GM06990 (cell line): ENCODE measurements at regions not wholly inside any gene's neighbourhood (a gene's known extent, or its start where the extent isn't known, plus 50 kb on each side); places are given as distances from the start of the nearest gene placed in this dataset.

Experiments used
- DNase-seq: peaks from one replicate; pipeline ENCODE4 v3.0.0-alpha.2; 2011; ENCODE audit not compliant: insufficient read length; ENCODE audit errors: extremely low read depth
- H3K27me3 ChIP-seq: replicated peaks from 2 replicates; pipeline ENCODE4 v1.6.0; 2011; ENCODE audit warnings: low read length; ENCODE audit not compliant: control insufficient read depth, insufficient read depth
- H3K36me3 ChIP-seq: 2 replicates; pipeline ENCODE4 v1.5.1; 2011; ENCODE audit warnings: low read length; ENCODE audit not compliant: control insufficient read depth, insufficient read depth
- H3K4me3 ChIP-seq: replicated peaks from 2 replicates; pipeline ENCODE4 v1.5.1; 2011; ENCODE audit warnings: low read depth, mild to moderate bottlenecking, control low read depth, low read length
- TF ChIP-seq, protein P1 (sequence below): IDR thresholded peaks from 2 replicates; pipeline ENCODE4 v1.5.1; 2011; ENCODE audit warnings: low read length, control low read depth, mild to moderate bottlenecking, inconsistent platforms; ENCODE audit not compliant: insufficient read depth, poor library complexity, severe bottlenecking

DNA sequence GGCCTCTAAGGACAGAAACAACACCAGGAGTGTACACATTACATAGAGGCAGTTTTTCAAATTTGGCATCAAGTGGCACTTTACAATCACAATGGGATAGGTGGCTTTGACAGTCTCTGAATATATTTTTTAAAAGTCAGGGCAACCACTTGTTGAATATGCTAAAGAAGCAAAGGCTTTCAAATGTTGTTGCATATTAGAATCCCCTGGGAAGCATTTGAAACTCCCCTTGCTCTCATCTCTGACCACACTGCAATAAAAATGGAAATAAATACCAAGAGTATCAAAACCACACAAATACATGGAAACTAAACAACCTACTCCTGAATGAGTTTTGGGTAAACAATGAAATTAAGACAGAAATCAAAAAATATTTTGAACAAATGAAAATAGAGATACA, 106.5 kb upstream of the RAB11FIP2 start:
- no peak for DNase-seq
- no peaks in the 10 kb centered on the region for H3K27me3 ChIP-seq
- no peaks in the 10 kb centered on the region for H3K36me3 ChIP-seq
- TF ChIP-seq, protein P1, sequence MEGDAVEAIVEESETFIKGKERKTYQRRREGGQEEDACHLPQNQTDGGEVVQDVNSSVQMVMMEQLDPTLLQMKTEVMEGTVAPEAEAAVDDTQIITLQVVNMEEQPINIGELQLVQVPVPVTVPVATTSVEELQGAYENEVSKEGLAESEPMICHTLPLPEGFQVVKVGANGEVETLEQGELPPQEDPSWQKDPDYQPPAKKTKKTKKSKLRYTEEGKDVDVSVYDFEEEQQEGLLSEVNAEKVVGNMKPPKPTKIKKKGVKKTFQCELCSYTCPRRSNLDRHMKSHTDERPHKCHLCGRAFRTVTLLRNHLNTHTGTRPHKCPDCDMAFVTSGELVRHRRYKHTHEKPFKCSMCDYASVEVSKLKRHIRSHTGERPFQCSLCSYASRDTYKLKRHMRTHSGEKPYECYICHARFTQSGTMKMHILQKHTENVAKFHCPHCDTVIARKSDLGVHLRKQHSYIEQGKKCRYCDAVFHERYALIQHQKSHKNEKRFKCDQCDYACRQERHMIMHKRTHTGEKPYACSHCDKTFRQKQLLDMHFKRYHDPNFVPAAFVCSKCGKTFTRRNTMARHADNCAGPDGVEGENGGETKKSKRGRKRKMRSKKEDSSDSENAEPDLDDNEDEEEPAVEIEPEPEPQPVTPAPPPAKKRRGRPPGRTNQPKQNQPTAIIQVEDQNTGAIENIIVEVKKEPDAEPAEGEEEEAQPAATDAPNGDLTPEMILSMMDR: no peak
- no peak overlapping the region for H3K4me3 ChIP-seq

DNA sequence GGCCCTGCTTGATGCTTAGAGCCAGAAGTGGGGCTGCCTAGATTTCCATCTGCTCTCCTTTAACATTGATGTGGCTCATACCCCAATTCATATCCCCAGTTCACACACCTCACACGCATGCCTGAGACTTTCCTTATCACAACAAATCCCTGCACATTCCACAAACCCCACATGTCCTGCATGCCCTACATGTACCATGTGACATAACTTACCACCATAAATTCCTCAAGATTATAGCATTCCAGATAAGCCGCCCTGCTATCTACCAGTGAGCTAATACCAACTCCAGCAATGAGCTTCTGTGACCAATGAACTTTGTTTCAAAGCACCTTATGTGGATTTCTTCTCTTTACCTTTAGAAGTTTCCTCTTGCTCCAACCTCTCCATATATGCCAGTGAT, 104.7 kb upstream of the RAB11FIP2 start:
- H3K27me3 ChIP-seq: no peaks in the 10 kb centered on the region
- H3K36me3 ChIP-seq: no peaks in the 10 kb centered on the region
- TF ChIP-seq, protein P1: no peak
- no peak overlapping the region for H3K4me3 ChIP-seq
- DNase-seq: no peak

DNA sequence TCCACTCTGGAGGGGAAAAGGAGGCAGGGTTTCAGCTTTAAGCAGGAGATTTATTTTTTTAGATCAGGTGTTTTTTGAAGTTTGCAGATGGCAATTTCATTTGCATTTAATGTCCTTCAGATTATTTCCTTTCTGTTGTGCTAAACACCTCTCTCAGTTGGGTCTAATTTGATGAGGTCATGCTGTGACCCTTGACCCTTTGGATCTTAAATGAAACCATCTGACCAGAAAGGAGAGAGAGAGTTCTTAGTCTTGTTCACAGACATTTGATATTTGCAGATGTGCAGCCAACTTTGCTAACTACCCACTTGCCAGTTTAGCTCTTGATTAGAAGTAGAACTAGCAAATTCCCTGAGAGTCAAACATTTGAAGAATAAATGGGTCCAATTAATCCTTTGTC, 101.5 kb upstream of the RAB11FIP2 start:
- Histone ChIP-seq H3K27me3 (no peaks in the 10 kb centered on the region), H3K36me3 (no peaks in the 10 kb centered on the region), H3K4me3 (no peak overlapping the region)
- DNase-seq: no peak
- TF ChIP-seq, protein P1: no peak

DNA sequence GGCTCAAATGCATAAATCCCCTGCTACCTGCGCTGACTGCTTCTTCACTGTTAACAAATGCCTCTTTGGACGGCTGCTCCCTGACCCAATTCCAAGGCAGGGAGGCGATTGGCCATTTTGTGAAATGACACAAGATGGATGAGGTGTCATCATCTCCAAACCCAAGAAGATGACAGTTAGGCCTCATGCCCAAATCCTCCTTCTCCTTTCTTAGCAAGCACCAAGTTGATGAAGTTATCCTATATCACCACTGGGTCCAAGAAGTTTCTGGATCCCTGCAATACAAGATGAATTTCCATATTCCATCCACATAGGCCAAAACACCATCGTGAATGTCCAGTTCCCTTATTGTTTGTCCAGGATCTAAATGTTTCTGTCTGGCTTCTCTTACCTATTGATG, 98.5 kb upstream of the RAB11FIP2 start:
- no peak for DNase-seq
- TF ChIP-seq, protein P1: no peak
- Histone ChIP-seq H3K27me3 (no peaks in the 10 kb centered on the region), H3K4me3 (no peak overlapping the region), H3K36me3 (no peaks in the 10 kb centered on the region)

DNA sequence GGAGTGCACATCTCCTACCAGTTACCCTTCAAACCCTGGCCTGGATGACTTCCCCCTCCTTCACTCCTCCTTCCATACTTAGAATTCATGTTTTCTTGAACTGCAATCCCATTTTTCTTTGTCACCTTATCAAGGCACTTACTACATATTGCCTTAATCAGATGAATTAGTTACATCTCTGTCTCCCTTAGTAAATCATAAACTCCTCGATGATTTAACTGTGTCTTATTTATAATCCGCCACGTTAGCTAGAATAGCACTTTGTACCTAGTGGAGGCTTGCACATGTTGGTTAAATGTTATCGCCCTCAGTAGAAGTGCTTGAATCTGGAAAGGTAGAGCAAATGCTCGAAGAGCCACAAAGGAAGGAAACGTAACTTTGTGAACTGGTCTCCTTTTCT, 94.7 kb upstream of the RAB11FIP2 start:
- H3K36me3 ChIP-seq: no peaks in the 10 kb centered on the region
- H3K27me3 ChIP-seq: no peaks in the 10 kb centered on the region
- no peak for DNase-seq
- TF ChIP-seq, protein P1: no peak
- no peak overlapping the region for H3K4me3 ChIP-seq

DNA sequence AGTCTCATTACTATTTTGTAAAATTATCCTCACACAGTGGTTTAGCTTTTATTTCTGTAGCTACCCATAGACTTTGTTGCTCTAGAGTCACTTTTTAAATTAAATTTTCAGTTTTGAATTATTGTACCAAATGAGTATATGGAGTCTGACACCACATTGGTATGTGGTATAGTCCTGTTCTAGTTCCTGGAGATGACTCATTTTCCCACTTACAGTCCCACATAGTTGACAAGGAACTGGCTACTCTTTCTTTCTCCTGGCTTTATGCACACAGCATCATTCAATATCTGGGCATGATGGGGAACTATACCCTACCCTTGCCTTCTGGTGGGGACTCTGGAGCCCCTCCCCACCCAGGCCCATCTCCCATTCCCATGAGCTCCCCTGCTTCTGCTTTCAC, 92.6 kb upstream of the RAB11FIP2 start:
- H3K36me3 ChIP-seq: no peaks in the 10 kb centered on the region
- TF ChIP-seq, protein P1: no peak
- no peaks in the 10 kb centered on the region for H3K27me3 ChIP-seq
- no peak overlapping the region for H3K4me3 ChIP-seq
- DNase-seq: no peak
